HuH-7 (cell line): ENCODE measurements at regions not wholly inside any gene's neighbourhood (a gene's known extent, or its start where the extent isn't known, plus 50 kb on each side); places are given as distances from the start of the nearest gene placed in this dataset.

Experiments
- DNase-seq: peaks from one replicate; pipeline ENCODE4 v3.0.0; 2011; ENCODE audit warnings: low spot score

DNA sequence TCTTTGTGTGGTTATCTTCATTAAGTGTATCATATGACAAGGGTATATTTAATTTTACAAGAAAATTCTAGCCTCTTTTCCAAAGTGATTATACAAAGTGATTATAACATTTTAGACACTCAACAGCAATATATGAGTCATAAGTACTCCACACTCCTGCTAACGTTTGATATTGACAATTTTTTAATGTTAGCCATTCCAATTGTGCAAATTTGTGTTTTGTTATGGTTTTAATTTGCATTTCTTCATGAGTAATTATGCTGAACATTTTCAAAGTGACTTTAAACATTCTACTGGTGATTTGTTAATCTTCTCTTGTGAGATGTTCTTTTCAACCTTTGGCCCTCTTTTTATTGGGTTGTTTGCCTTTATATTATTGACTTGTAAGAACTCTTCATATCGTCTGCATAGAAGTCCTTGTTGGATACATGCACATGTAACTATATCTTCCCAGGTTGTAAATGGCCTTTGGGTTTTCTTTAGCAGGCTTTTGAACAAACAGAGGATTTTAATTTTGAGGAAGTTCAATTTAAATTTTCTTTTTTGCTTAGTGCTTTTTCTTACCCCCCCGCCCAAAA is 771.6 kb upstream of the ZNF608 start:
- DNase-seq: no peak

DNA sequence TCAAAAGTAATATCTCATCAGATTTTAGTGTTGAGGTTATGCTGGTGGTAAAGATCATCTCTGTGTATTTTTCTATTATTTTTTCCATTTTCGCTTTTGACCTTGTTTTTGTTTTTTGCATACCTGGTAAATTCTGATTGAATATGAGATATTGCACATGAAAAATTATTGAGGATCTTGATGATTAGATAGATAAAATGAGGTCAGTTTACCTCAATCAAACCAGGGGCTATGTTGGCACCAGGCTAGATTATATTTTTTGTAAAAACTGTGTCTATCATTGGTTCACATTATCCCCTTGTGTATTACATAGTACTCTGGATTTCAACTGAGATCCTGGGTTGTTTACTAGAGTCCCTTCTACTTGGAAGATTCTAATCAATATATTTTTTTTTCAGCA is 774.9 kb upstream of the ZNF608 start:
- DNase-seq: no peak

DNA sequence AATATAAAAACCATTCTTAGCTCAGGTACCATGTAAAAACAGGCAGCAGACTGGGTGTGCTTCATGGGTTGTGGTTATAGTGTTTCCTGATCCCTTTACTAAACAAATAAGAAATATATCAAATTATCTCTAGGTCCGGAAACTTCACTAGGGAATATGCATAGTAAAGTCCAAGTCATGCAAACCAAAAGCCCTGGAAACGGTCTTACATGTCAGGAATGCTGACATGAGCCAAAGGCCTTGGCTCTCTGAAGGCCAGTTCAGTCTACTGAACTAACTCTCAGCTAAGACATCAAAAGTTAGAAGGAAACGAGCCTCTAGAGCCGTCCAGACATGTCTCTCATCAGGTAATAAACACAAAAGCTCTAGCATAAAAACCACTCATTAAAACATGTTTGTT is 778.9 kb upstream of the ZNF608 start:
- no peak for DNase-seq

DNA sequence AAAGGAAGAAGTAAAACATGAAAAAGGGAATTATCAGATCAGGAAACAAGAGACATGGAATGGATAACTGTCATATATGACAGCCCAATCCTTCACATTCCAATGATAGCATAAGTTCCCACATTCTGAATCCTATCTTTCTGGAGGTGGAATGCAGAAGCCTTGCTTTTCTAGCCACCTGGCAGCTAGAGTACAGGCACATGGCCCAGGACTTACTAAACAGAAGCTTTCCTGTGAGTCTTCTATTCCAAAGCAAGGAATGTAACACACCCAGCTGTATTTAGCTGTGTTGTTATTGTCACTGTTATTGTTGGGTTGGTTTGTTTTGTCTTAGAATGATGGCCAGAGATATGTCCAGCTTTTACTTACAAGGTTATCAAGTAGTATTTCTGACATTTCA is 780.5 kb upstream of the ZNF608 start:
- DNase-seq: no peak

- no peak for DNase-seq
Measured at GRCh38 chr5:125528881-125529280, 782.4 kb upstream of the ZNF608 start.

- no peak for DNase-seq
Measured at GRCh38 chr5:125530833-125531615, 784.6 kb upstream of the ZNF608 start.

GRCh38 chr5:125536095-125536494 is 789.7 kb upstream of the ZNF608 start:
- no peak for DNase-seq

DNA sequence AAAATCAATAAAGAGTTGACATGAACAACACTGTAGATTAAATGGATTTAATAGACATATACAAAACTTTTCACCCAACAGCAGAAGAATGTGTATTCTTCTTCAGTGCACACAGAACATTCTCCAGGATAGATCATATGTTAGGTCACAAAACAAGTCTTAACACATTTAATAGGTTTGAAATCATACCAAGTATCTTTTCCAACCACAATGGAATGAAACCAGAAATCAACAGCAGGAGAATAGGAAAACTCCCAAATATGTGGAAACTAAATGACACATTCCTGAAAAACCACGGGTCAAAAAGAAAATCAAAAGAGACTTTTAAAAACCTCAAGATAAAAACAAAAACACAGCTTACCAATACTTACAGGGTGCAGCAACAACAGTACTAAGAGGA is 790.1 kb upstream of the ZNF608 start:
- no peak for DNase-seq

DNA sequence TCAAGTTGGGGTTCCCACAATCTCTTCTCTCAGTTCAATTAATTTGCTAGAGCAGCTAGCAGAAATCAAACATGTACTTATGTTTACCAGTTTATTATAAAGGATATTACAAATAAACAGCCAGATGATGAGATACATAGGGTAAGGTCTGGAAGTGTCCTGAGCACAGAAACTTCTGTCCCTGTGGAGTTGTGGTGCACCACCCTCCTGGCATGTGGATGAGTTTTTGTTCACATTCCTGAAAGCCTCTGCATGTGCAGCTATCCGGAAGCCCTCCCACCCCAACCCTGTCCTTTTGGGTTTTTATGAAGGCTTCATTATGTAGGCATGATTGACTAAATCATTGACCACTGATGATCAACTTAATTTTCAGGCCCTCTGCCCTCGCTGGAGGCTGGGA is 791.2 kb upstream of the ZNF608 start:
- DNase-seq: no peak

GRCh38 chr5:125538469-125538868 is 792.0 kb upstream of the ZNF608 start:
- DNase-seq: no peak

DNA sequence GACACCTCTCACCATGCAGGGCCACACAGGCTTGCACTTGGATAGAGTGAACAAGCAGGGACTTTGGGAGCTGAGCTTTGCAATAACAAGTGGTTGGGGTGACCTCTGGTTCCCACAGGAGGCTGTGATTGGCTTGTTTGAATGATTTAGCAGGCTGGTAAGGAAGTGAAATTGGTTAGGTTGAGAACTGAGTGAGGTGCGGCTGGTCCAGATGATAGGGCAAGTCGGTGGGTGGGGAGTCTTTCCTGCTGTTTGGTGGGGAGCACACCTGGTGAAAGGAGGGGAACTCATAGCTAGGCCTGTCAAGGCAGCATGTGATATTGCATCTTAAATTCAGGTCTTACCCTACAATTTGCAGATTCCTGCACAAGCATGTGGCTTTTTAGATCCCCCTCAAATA is 794.6 kb upstream of the ZNF608 start:
- DNase-seq: no peak

DNA sequence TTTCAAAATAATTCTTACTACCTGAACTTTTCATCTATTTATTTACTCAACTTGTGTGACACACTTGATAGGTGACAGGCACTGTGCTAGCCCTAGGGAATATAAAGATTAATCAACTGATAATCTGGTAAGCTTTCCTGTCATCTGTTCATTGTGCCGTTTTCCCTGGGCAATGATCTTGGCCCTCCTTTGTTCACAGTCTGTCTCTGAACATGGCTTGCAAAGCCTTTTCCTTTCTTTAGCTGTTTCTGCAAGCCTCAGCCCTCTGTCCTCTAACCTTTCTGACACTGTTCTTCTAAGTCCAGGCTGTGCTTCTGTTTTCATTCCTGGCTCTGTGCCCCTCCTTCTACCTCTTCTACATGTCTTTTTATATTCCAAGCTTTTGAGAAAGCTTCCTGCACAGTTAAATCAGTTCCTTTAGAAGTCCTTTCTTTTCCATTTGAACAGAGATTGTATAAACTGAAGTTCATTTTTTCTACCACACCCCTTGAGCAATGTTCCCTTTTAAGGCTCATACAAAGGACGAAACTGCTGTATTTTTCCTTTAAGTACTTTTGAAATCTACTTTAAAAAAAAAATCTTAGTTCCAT is 803.0 kb upstream of the ZNF608 start:
- DNase-seq: no peak

DNA sequence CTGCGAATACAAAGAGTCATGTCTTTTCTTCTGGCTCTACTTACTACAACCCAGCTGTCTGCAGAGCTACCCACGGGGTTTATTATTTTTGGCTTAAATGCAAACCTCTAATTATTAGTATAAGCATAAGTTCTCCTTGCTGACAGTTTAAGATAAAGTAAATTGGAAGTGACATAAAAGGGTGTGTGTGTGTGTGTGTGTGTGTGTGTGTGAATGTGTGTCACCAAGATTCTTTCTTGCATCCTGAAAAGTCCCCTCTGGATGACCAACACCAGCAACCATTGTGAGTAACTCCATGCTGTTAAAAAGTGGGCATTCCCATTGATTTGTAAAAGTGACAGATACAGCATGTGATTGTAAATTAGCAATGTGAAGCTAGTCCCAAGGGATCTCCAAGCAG is 803.8 kb upstream of the ZNF608 start:
- no peak for DNase-seq

GRCh38 chr5:125551246-125551645 is 804.8 kb upstream of the ZNF608 start:
- no peak for DNase-seq

DNA sequence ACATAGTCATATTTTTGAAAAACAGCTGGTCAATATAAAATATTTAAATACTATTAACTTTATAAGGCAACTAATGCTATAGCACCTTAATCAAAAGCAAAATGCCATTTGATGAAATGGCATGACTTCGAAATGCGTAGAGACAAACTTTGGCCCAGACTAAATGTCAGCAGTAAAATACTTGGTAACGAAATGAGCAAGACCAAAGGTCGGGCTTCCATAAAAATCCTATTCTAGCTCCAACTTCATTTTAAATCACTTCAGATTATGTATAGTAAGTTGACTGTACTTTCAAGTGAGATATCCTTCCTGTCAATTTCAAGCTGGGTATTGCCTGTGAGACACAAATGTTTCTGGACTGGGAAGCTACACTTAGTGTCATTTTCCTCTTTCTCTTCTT is 805.4 kb upstream of the ZNF608 start:
- no peak for DNase-seq

- DNase-seq: no peak
Measured at GRCh38 chr5:125552486-125552885, 806.0 kb upstream of the ZNF608 start.

GRCh38 chr5:125554355-125554754 is 807.9 kb upstream of the ZNF608 start:
- DNase-seq: no peak

GRCh38 chr5:125555591-125555990 is 809.2 kb upstream of the ZNF608 start:
- no peak for DNase-seq

GRCh38 chr5:125558016-125558415 is 811.6 kb upstream of the ZNF608 start:
- no peak for DNase-seq

GRCh38 chr5:125558466-125558865 is 812.0 kb upstream of the ZNF608 start:
- DNase-seq: no peak

GRCh38 chr5:125559296-125559695 is 812.9 kb upstream of the ZNF608 start:
- DNase-seq: no peak

- no peak for DNase-seq
Measured at GRCh38 chr5:125560476-125561225, 814.2 kb upstream of the ZNF608 start.
